UCSD-AML1 (cell line): ENCODE measurements at regions not wholly inside any gene's neighbourhood (a gene's known extent, or its start where the extent isn't known, plus 50 kb on each side); places are given as distances from the start of the nearest gene placed in this dataset.

ENCODE experiments used
- DNase-seq: peaks from one replicate; lab custom pipeline; 2025; ENCODE audit not compliant: unreplicated experiment; lab: John Stamatoyannopoulos, UW

DNA sequence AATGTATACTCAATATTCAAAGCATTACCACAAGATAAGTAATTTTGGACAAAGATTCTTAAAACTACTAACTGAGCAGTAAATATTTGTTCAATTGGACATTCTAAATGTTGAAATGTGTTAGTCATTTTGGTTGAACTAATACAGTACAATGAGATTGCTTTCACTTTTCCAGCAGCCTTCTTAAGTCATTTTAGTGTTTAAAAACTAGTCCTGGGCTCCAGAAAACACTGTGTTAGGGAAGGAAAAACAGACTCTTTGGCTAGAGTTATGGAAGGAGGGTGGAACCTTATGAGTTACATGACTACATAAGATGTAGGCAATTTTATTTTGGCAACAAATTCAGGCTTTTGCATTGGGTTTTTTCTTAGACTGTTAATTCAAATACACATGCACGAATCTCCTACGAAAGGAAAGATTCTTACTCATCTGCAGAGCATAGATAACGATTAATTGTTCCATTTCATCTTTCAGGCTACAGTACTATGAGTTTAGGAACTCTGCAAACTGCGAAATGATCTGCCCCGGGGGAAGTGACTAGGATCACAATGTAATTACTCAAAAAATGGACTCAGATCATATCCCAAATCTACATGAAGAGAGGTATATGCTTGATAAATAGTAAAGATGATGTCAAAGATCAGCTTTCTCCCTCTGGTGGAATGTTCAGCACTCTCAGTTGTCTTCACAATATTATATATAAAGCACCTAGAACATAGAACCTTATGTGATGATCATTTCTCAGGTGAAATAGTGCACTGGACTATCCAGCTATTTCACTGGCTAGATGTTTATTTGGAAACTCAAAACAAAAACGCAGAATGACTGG is 492.8 kb upstream of the MDFIC2 start:
- no peak for DNase-seq

DNA sequence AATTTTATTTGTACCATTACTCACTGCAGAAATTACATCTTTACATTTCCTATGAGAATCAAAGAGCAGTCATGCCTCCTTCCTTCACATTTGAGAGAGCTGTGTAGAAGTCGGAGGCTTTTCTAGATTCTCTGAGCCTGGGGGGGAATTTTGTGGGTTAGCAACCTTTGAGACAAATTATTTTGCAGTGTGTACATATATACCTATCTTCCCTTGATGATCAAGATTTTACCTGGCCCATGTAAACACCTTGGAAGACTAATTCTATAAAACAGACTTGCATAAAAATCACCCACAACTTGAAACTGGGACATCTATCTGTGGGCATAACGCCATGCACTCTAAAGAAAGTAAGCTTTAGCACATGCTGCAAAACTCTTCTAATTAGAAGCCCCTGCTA is 491.5 kb upstream of the MDFIC2 start:
- DNase-seq = no peak

DNA sequence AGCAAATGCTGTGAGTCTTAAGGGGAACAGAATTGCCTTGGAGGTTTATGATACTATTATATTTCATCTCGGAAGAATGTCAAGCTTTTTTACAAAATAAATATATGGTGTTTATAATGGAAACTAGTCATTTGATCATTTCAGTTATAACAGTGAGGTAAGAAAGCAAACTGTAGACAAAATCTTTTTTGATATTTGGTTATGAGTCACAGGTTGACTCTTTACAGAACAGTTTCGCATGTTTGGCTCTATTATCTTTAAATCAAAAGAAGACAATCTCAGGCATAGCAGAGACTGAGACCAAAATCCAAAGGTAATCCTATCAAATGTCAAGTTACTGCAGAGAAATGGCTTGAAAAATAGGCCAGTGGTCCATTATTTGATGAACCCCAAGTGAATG is 490.9 kb upstream of the MDFIC2 start:
- no peak for DNase-seq

DNA sequence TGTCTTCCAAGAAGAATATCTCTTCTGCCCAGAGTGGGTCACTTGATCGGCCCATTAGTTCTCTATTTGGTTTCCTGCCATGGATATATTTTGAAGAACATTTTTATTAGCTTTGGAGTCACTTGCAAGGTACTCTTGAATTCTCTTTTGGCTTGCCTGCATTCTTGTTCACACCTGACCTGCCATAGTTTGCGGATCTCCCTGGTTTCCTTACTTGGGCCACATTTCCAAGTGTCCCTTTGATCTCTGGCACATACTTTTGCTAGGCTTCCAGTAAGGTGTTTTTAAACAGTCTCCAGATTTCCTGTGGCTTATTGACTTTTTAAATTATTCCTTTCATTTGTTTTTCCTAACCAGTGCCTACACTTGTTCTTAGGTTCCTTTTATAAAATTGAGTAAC is 488.5 kb upstream of the MDFIC2 start:
- no peak for DNase-seq

DNA sequence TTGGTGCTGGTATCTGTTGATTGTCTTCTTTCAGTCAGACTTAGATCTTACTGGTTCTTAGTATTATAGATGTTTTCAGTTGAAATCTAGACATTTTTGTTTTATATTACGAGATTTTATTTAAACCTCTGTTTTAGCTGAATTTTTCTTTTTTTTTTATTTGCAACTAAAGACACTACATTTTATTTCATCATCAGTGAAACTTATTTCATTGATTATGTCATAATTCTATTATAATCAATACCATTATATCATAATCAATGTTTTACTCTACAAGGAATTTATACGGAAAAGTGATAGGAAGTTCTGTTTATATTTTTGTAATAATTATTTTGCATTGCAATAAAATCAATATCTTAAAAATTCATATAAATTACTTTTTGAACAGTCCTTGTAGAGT is 477.4 kb upstream of the MDFIC2 start:
- DNase-seq = no peak

DNA sequence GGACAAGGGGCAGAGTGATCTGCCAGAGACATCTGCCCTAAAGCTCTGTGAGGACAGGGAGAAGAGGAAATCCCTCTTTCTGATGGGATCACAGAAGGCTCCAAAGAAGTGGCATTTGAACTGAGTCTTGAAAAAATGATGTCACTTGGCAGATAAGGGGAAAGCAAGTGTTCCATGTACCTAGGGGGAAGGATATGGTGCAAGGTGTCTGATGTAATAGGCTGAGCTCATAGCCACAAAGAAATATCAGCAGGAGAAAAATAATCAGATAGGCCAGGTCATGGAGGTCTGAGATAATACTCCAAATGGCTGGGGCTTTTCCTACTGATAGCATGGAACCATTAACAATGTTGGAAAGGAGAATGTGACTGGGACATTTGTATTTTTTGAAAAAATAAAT is 468.4 kb upstream of the MDFIC2 start:
- DNase-seq = no peak

DNA sequence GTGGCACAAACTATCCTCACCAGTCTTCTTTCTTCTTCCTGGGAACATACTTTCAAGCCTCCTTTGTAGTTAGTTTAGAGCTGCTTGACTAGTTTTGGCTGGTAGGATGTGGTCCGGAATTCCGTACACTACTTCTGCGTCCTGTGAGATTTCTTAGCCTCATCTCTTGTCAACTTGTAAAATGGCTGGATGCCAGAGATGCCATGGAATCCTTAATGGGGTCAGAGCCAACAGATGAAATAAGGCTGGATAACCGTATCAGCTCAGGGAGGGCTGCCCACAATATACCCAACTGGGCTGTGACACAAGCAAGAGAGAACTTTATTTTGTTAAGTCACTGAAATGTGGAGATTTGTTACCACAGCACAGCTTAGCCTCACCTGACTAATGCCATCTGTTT is 466.9 kb upstream of the MDFIC2 start:
- DNase-seq = no peak

DNA sequence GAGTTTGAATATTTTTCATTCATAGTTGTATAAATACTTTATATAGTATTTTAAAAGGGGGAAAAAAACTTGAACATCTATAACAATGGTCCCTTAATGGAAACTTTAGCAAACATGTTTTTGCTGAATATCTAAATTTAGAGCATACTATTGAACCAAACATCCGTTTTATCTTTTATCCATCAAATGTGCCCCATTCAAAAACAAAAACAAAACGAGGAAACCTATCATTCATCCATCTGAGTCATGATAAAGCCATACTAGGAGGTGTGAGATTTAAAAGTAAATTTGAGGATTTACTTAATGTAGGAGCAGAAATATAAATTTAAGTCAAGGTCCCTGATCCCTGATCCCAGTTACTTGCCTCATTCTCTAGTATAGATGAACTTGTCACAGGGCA is 463.6 kb upstream of the MDFIC2 start:
- DNase-seq = no peak

DNA sequence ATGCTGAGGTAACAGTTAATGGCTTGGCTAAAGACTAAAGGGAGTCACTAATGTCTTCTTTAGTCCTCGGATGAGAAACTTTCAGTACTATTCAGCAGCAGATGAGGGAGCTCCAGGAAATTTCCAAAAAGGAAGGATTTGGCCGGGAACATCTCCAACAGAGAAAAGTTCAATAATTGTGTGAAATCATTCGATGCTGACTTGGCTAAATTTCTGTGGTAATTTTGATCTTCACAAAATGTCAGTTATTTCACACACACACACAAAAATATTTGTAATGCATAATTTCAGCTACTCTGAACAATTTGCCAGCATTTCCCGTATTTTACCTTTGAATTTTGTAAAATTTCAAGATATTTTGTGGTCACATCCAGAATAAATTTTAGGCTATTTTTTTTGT is 462.8 kb upstream of the MDFIC2 start:
- no peak for DNase-seq

DNA sequence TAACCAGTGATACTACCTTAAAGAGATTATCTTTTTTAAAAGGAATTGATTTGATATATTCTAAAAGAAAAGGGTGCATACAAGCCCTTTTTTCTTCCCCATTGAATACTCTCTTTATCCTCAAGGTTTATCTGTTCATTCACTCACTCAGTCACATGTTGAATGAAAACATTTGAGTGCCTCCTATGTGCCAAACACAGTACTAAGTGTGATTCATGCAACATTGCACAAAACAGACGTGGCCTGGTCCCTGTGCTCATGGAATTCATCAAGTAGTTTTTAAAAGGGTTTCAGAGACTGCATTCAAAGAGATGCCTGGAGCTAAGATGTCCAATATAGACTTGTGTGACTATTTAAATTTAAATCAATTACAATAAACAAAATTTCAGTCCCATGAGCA is 462.2 kb upstream of the MDFIC2 start:
- DNase-seq = no peak

DNA sequence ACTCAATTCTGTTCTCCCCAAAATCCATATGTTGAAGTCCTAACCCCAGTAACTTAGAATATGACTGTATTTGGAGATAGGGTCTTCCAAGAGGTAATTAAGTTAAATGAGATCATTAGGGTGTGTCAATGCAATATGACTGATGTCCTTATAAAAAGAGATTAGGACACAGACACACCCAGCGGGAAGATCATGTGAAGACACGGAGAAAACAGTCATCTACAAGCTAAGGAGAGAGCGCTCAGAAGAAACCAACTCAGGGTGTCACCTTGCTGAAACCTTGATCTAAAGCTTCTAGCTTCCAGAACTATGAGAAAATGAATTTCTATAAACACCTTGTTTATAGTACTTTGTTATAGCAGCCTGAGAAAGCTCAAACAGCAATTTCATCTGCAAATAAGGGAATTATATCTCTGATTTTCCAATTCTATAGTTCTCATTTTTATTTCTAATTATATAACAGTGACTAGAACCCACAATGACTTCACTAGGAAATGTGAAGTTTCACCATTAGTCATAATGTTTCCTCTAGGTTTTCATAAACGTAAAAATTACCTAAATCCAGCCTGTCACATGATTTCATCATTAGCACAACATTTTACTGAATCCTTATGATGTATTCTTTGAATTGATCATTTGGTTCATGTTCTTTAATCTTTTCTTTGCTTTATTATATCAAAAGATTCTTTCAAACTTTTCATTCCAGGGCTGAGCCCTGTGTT is 459.1 kb upstream of the MDFIC2 start:
- no peak for DNase-seq

DNA sequence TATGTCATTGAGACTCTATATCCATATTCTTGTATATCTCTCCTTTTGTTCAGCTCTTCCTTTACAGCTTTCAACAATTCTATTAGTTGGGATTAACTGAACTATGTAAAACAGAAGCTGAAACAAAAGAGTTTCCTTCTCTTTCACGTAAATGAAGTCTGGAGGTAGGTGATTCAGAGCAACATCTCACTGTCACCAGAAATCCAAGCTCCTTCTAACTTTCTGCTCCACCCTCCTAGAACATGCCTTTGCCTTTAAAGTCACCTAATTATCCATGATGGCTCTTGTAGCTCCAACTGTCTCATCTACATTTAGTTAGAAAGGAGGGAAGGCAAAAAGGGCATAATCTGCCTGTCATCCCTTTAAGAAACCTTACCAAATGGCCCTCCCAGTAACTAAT is 458.2 kb upstream of the MDFIC2 start:
- DNase-seq = no peak

DNA sequence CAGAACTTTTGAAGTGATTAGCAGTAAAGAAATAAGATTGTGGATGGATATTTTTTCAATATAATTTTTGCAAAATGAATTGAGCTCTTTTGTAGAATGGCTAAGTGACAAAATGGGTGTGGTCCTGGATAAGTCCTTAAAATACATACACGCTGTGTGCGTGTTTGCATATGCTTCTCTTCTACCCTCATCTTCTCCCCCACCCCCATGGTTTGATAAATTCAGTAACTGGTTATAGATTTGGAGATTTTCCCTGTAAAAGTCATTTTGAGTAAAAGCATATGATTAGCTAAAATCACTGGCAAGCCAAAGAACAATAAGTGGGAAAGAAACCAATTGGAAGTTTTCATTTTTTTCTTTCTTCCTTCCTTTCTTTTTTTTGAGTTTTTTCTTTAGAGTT is 453.9 kb upstream of the MDFIC2 start:
- DNase-seq = no peak

DNA sequence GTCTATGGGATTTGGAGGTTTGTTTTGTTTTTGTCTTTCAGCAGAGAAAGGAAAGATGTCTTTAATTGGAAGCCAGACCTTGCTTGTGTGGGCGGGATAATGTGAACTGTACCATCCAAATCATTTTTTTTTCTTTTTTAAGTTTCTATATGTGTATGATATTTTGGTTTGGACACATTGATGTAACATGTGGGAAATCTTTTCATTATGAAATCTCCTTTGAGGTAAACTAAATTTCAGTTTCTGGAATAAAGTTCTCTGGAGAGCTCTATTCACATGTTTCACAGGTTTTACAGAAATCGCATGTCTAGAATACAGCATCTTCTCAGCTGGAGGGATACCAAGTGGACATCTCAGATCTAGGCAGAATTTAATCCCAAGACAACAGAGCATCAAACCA is 451.5 kb upstream of the MDFIC2 start:
- DNase-seq = no peak

DNA sequence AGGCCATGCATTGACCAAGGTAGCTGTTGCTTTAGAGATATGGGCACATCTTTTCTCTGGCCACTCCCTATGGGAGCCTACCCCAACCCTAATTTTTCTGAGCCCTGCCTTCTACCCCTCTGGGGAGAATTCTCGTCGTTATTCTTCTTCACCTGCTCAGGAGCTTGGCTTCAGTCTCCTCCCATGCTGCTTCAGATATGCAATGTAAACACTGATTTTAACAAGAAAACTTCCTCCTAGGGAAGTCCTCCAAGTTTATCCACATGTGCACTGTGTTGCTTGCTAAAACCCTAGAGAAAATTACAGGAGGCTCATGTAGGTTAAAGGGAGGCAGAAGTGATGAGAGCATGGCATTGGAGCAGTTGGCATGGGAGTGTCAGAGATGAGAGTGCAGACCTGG is 445.2 kb upstream of the MDFIC2 start:
- no peak for DNase-seq

DNA sequence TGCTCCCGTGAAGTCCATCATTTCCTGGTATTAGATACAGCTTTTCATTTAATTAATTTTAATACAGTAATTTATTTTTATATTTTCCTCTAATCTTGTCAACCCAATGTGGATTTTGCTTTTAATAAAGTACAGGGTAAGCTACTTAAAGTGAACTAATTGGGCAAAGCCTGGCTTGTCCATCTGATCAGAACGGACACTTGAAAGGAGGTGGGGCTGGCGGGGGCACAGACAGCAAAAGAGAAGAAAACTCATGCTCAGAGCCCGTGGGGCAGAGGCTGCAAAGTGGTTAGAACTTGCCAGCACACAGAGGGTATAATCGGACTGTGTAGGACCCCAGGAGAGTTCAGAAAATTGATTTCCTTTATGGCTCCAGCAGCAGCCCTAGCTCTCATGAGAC is 443.1 kb upstream of the MDFIC2 start:
- DNase-seq = no peak

DNA sequence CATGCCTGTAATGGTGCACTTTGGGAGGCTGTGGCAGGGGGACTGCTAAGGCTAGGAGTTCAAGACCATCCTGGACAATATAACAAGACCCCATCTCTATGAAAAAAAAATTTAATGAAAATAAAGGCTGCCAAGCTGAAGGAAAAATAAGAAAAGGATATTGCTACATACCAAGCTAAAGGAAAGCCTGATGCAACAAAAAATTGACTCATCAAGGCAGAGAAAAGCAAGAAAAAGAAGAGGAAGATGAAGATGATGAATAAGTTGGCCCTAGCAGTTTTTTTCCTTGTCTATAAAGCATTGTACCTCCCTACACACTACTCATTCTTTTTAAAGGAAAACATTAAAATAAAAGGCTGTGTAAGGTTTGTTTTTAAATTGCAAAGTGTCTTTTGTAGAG is 441.9 kb upstream of the MDFIC2 start:
- DNase-seq = no peak

DNA sequence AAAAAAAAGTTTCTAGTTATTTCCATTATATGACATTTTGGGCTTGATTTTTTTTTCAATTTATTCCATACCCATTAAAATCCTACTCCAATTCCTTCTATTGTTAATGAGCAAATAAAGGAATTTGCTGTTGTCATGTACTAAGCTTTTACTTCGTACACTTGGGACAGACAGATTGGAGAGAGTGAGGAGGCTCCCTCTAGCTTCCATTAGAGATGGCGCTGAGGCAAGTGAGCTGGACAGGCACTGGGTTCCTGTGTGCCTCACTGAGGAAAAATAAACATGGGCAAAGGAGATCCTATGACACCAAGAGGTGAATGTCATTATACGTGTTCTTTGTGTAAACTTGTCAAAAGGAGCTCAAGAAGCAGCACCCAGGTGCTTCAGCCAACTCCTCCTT is 441.1 kb upstream of the MDFIC2 start:
- no peak for DNase-seq

DNA sequence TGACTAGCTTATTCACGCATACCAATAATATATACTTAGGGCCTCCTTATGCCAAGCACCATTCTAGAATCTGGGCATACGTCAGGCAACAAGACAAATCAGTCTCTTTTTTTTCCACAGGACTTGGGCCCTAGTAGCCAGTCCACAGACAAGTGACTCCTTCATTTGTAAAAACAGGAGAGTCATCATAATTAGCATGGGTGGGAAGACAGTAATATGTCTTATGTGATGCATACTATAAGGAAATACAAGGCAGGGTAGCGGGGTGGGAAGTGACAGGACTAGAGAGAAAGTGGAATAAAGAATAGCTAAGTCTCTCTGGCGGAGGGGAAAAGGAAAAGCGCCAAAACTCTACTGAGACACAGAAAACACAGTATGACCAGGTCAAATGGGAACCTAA is 439.6 kb upstream of the MDFIC2 start:
- DNase-seq = no peak

DNA sequence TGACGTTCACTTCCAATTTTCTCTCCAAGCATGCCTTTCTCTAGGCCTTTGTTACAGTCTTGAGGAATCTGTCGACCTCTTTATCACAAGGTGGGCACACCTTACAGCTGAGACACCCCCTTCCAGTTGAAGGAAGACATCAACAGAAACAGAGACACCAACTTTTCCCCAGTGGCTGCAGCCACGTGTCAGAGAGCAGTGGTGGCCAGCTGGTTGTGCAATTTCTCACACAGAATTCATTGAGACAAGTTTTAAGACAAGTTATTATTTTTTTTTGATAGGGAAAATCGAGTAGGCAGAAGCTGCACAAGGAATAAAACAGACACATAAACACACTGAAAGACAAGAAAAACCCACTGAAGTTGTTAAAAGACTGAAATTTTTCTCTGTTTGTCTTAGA is 436.7 kb upstream of the MDFIC2 start:
- no peak for DNase-seq

DNA sequence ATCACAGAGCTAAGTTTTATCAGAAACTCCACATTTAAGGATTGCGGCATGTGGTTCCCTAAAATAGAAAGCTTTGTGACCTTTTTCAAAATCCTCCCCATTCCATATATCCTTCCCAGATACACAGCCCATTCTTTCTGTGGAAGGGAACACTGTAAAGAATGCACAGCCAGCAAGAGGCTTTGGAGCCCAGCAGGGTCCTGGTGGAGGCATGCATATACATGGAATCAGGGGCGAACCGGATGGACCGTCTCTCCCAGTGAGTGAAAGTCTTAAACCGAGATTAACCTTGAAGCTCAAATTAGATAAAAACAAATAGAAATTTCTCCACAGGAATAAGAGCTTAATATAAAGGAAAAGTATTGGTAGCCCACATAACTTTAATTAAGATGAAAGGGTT is 436.2 kb upstream of the MDFIC2 start:
- DNase-seq = no peak

DNA sequence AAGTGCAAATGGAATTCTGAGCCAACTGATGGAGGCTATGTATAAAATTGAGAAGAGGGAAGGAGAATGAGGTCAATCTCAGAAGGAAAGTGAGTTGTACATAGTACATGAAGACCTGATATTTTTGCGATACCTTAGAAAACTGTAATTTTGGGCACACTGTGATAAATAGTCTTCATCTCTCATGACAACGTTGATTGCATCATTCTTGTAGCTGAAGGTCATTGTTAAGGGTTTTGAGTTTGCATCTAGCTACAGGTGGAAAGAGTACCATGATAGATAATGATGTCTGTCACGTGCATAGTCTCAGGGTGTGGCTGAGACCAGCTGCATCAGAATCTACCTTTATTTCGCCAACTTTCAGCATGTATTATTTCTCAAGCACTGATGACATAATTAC is 435.4 kb upstream of the MDFIC2 start:
- DNase-seq = no peak

DNA sequence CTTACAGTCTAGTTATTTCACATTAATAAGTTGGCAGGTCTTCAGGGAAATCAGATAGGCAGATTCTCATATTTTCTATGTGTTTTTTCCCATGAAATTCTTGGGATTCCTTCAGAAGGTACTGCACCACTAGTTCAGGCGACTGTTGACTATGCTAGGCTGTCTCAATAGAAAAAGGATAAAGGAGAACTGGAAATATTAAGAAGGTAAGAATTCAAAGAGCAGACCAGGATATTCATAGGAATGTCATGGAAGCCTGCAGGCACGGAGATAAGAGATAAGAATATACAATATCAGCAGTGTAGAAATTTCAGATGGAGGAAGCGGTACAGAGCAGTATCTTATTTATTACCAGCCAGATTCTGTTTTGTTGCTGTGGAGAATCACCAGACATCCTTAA is 432.1 kb upstream of the MDFIC2 start:
- DNase-seq = no peak
